ENCODE measurements at regions not wholly inside any gene's neighbourhood (a gene's known extent, or its start where the extent isn't known, plus 50 kb on each side); places are given as distances from the start of the nearest gene placed in this dataset.

- Histone ChIP-seq H3K9me3 (ENCODE audit: control insufficient read depth in 3 of 3, low read length in 3 of 3) (no peaks in the 10 kb centered on the region), H3K9ac (ENCODE audit: low read depth in 1 of 3, low read length in 3 of 3) (no peak overlapping the region), H3K27ac (ENCODE audit: low read depth, low read length) (no peak overlapping the region), H3K4me3 (ENCODE audit: low read length in 3 of 3) (no peak overlapping the region), H3K36me3 (ENCODE audit: control insufficient read depth in 3 of 3, insufficient read depth in 3 of 3, low read length in 3 of 3) (no peaks in the 10 kb centered on the region), H3K4me1 (ENCODE audit: control insufficient read depth in 3 of 3, insufficient read depth in 3 of 3, low read length in 3 of 3) (no peaks in the 10 kb centered on the region), H3K27me3 (ENCODE audit: control insufficient read depth in 3 of 3, insufficient read depth in 3 of 3, low read length in 3 of 3) (no peaks in the 10 kb centered on the region)
These were observed 799.3 kb upstream of the NUDT12 start for GRCh38 chr5:104361932-104362331.

GRCh38 chr5:104355350-104355749 lies 792.8 kb upstream of the NUDT12 start:
- H3K27me3 ChIP-seq (ENCODE audit: control insufficient read depth in 3 of 3, insufficient read depth in 3 of 3, low read length in 3 of 3) = no peaks in the 10 kb centered on the region
- no peaks in the 10 kb centered on the region for H3K4me1 ChIP-seq (ENCODE audit: control insufficient read depth in 3 of 3, insufficient read depth in 3 of 3, low read length in 3 of 3)

GRCh38 chr5:104353371-104353770 lies 790.8 kb upstream of the NUDT12 start:
- Histone ChIP-seq H3K27ac (ENCODE audit: low read depth, low read length) (no peak overlapping the region), H3K4me1 (ENCODE audit: control insufficient read depth in 3 of 3, insufficient read depth in 3 of 3, low read length in 3 of 3) (no peaks in the 10 kb centered on the region), H3K4me3 (ENCODE audit: low read length in 3 of 3) (no peak overlapping the region), H3K27me3 (ENCODE audit: control insufficient read depth in 3 of 3, insufficient read depth in 3 of 3, low read length in 3 of 3) (no peaks in the 10 kb centered on the region), H3K9ac (ENCODE audit: low read depth in 1 of 3, low read length in 3 of 3) (no peak overlapping the region), H3K36me3 (ENCODE audit: control insufficient read depth in 3 of 3, insufficient read depth in 3 of 3, low read length in 3 of 3) (no peaks in the 10 kb centered on the region), H3K9me3 (ENCODE audit: control insufficient read depth in 3 of 3, low read length in 3 of 3) (no peaks in the 10 kb centered on the region)

More at GRCh38 chr5:104355350-104355749, 792.8 kb upstream of the NUDT12 start:
- H3K36me3 ChIP-seq (ENCODE audit: control insufficient read depth in 3 of 3, insufficient read depth in 3 of 3, low read length in 3 of 3) = no peaks in the 10 kb centered on the region
- no peak overlapping the region for H3K27ac ChIP-seq (ENCODE audit: low read depth, low read length)
- H3K9me3 ChIP-seq (ENCODE audit: control insufficient read depth in 3 of 3, low read length in 3 of 3) = no peaks in the 10 kb centered on the region
- no peak overlapping the region for H3K4me3 ChIP-seq (ENCODE audit: low read length in 3 of 3)
- H3K9ac ChIP-seq (ENCODE audit: low read depth in 1 of 3, low read length in 3 of 3) = no peak overlapping the region

GRCh38 chr5:104352954-104353353 lies 790.4 kb upstream of the NUDT12 start:
- H3K4me1 ChIP-seq (ENCODE audit: control insufficient read depth in 3 of 3, insufficient read depth in 3 of 3, low read length in 3 of 3) = no peaks in the 10 kb centered on the region
- no peak overlapping the region for H3K9ac ChIP-seq (ENCODE audit: low read depth in 1 of 3, low read length in 3 of 3)
- no peaks in the 10 kb centered on the region for H3K9me3 ChIP-seq (ENCODE audit: control insufficient read depth in 3 of 3, low read length in 3 of 3)
- no peaks in the 10 kb centered on the region for H3K36me3 ChIP-seq (ENCODE audit: control insufficient read depth in 3 of 3, insufficient read depth in 3 of 3, low read length in 3 of 3)
- no peaks in the 10 kb centered on the region for H3K27me3 ChIP-seq (ENCODE audit: control insufficient read depth in 3 of 3, insufficient read depth in 3 of 3, low read length in 3 of 3)
- no peak overlapping the region for H3K4me3 ChIP-seq (ENCODE audit: low read length in 3 of 3)
- no peak overlapping the region for H3K27ac ChIP-seq (ENCODE audit: low read depth, low read length)

GRCh38 chr5:104347119-104347708 lies 784.6 kb upstream of the NUDT12 start:
- no peak overlapping the region for H3K27ac ChIP-seq (ENCODE audit: low read depth, low read length)
- no peaks in the 10 kb centered on the region for H3K9me3 ChIP-seq (ENCODE audit: control insufficient read depth in 3 of 3, low read length in 3 of 3)
- H3K27me3 ChIP-seq (ENCODE audit: control insufficient read depth in 3 of 3, insufficient read depth in 3 of 3, low read length in 3 of 3) = no peaks in the 10 kb centered on the region
- no peaks in the 10 kb centered on the region for H3K36me3 ChIP-seq (ENCODE audit: control insufficient read depth in 3 of 3, insufficient read depth in 3 of 3, low read length in 3 of 3)
- no peaks in the 10 kb centered on the region for H3K4me1 ChIP-seq (ENCODE audit: control insufficient read depth in 3 of 3, insufficient read depth in 3 of 3, low read length in 3 of 3)
- no peak overlapping the region for H3K4me3 ChIP-seq (ENCODE audit: low read length in 3 of 3)
- no peak overlapping the region for H3K9ac ChIP-seq (ENCODE audit: low read depth in 1 of 3, low read length in 3 of 3)

- Histone ChIP-seq H3K9me3 (ENCODE audit: control insufficient read depth in 3 of 3, low read length in 3 of 3) (no peaks in the 10 kb centered on the region), H3K4me1 (ENCODE audit: control insufficient read depth in 3 of 3, insufficient read depth in 3 of 3, low read length in 3 of 3) (no peaks in the 10 kb centered on the region), H3K9ac (ENCODE audit: low read depth in 1 of 3, low read length in 3 of 3) (no peak overlapping the region), H3K36me3 (ENCODE audit: control insufficient read depth in 3 of 3, insufficient read depth in 3 of 3, low read length in 3 of 3) (no peaks in the 10 kb centered on the region), H3K4me3 (ENCODE audit: low read length in 3 of 3) (no peak overlapping the region), H3K27me3 (ENCODE audit: control insufficient read depth in 3 of 3, insufficient read depth in 3 of 3, low read length in 3 of 3) (no peaks in the 10 kb centered on the region), H3K27ac (ENCODE audit: low read depth, low read length) (no peak overlapping the region)
These were observed 782.8 kb upstream of the NUDT12 start for GRCh38 chr5:104345222-104346016.

- Histone ChIP-seq H3K4me1 (ENCODE audit: control insufficient read depth in 3 of 3, insufficient read depth in 3 of 3, low read length in 3 of 3) (no peaks in the 10 kb centered on the region), H3K9me3 (ENCODE audit: control insufficient read depth in 3 of 3, low read length in 3 of 3) (no peaks in the 10 kb centered on the region), H3K36me3 (ENCODE audit: control insufficient read depth in 3 of 3, insufficient read depth in 3 of 3, low read length in 3 of 3) (no peaks in the 10 kb centered on the region), H3K27me3 (ENCODE audit: control insufficient read depth in 3 of 3, insufficient read depth in 3 of 3, low read length in 3 of 3) (no peaks in the 10 kb centered on the region), H3K9ac (ENCODE audit: low read depth in 1 of 3, low read length in 3 of 3) (no peak overlapping the region), H3K4me3 (ENCODE audit: low read length in 3 of 3) (no peak overlapping the region), H3K27ac (ENCODE audit: low read depth, low read length) (no peak overlapping the region)
These were observed 782.2 kb upstream of the NUDT12 start for GRCh38 chr5:104344809-104345208.

- Histone ChIP-seq H3K27me3 (ENCODE audit: control insufficient read depth in 3 of 3, insufficient read depth in 3 of 3, low read length in 3 of 3) (no peaks in the 10 kb centered on the region), H3K4me3 (ENCODE audit: low read length in 3 of 3) (no peak overlapping the region), H3K4me1 (ENCODE audit: control insufficient read depth in 3 of 3, insufficient read depth in 3 of 3, low read length in 3 of 3) (no peaks in the 10 kb centered on the region), H3K27ac (ENCODE audit: low read depth, low read length) (no peak overlapping the region), H3K9me3 (ENCODE audit: control insufficient read depth in 3 of 3, low read length in 3 of 3) (no peaks in the 10 kb centered on the region), H3K9ac (ENCODE audit: low read depth in 1 of 3, low read length in 3 of 3) (no peak overlapping the region), H3K36me3 (ENCODE audit: control insufficient read depth in 3 of 3, insufficient read depth in 3 of 3, low read length in 3 of 3) (no peaks in the 10 kb centered on the region)
These were observed 765.2 kb upstream of the NUDT12 start for GRCh38 chr5:104327801-104328200.

GRCh38 chr5:104326966-104327365 lies 764.4 kb upstream of the NUDT12 start:
- Histone ChIP-seq H3K27ac (ENCODE audit: low read depth, low read length) (no peak overlapping the region), H3K4me1 (ENCODE audit: control insufficient read depth in 3 of 3, insufficient read depth in 3 of 3, low read length in 3 of 3) (no peaks in the 10 kb centered on the region), H3K27me3 (ENCODE audit: control insufficient read depth in 3 of 3, insufficient read depth in 3 of 3, low read length in 3 of 3) (no peaks in the 10 kb centered on the region), H3K36me3 (ENCODE audit: control insufficient read depth in 3 of 3, insufficient read depth in 3 of 3, low read length in 3 of 3) (no peaks in the 10 kb centered on the region), H3K9me3 (ENCODE audit: control insufficient read depth in 3 of 3, low read length in 3 of 3) (no peaks in the 10 kb centered on the region), H3K9ac (ENCODE audit: low read depth in 1 of 3, low read length in 3 of 3) (no peak overlapping the region), H3K4me3 (ENCODE audit: low read length in 3 of 3) (no peak overlapping the region)

- Histone ChIP-seq H3K27me3 (ENCODE audit: control insufficient read depth in 3 of 3, insufficient read depth in 3 of 3, low read length in 3 of 3) (no peaks in the 10 kb centered on the region), H3K4me1 (ENCODE audit: control insufficient read depth in 3 of 3, insufficient read depth in 3 of 3, low read length in 3 of 3) (no peaks in the 10 kb centered on the region), H3K4me3 (ENCODE audit: low read length in 3 of 3) (no peak overlapping the region), H3K9me3 (ENCODE audit: control insufficient read depth in 3 of 3, low read length in 3 of 3) (no peaks in the 10 kb centered on the region), H3K9ac (ENCODE audit: low read depth in 1 of 3, low read length in 3 of 3) (no peak overlapping the region), H3K36me3 (ENCODE audit: control insufficient read depth in 3 of 3, insufficient read depth in 3 of 3, low read length in 3 of 3) (no peaks in the 10 kb centered on the region), H3K27ac (ENCODE audit: low read depth, low read length) (no peak overlapping the region)
These were observed 762.8 kb upstream of the NUDT12 start for GRCh38 chr5:104325356-104325755.
